ENCODE measurements at regions not wholly inside any gene's neighbourhood (a gene's known extent, or its start where the extent isn't known, plus 50 kb on each side); places are given as distances from the start of the nearest gene placed in this dataset.
"Not testable (repeated sequence)": the region's sequence is repeated elsewhere in the genome, so short reads cannot be mapped to it uniquely, and the experiment has no call there.

GRCh38 chr12:27164330-27165040 lies 79.6 kb upstream of the STK38L start:
- H3K36me3 ChIP-seq (replicated peaks in 1 of 2; ENCODE audit: control insufficient read depth in 1 of 2, insufficient read depth in 2 of 2, low read length in 2 of 2): no peaks in the 10 kb centered on the region
- intact Hi-C loops (cut with micrococcal nuclease; ENCODE audit: unreplicated experiment) (no loop called here), in situ Hi-C loops (cut with HindIII; ENCODE audit: extremely low pct_ligation_motif_present, low pct_unique_long_range_greater_than_20kb) (no loop called here)
- no peak for ATAC-seq
- H3K4me1 ChIP-seq (ENCODE audit: insufficient read depth, low read length): peaks cover 5% of the 10 kb centered on the region; the same call in 1 of the 2 replicates
- DNase-seq (ENCODE audit: low spot score): no peak
- 0% methylated on average over 2 of the region's 2 CpGs for WGBS (ENCODE audit: low lambda C conversion rate)
- H4K20me1 ChIP-seq (ENCODE audit: insufficient read depth, low read length): no peaks in the 10 kb centered on the region
- no peak overlapping the region for H3K4me2 ChIP-seq (ENCODE audit: low read depth, low read length)
- H2AFZ ChIP-seq (ENCODE audit: low read length): no peak overlapping the region
- peaks cover 0 to 3% of the 10 kb centered on the region in 2 experiments; a peak in 1 of 5 replicates for H3K27me3 ChIP-seq (ENCODE audit: control insufficient read depth in 1 of 2, insufficient read depth in 2 of 2, low read length in 2 of 2)
- no peaks in the 10 kb centered on the region for H3K9me3 ChIP-seq (ENCODE audit: low read length)
- no peak for TF ChIP-seq HHEX (CRISPR knock-in tag; IDR thresholded peaks at IDR 0.05)
- TF ChIP-seq GLMP (CRISPR knock-in tag; IDR thresholded peaks at IDR 0.05; ENCODE audit: borderline replicate concordance): no peak
- no peak for TF ChIP-seq KMT2A (CRISPR knock-in tag; IDR thresholded peaks at IDR 0.05)
- TF ChIP-seq SRSF9 (IDR thresholded peaks at IDR 0.05; ENCODE audit: borderline replicate concordance, insufficient read depth, low read depth, low read length, poor library complexity, severe bottlenecking): no peak
- no peak for TF ChIP-seq TIGD3 (CRISPR knock-in tag; IDR thresholded peaks at IDR 0.05; ENCODE audit: borderline replicate concordance)
- TF ChIP-seq ZNF441 (CRISPR knock-in tag; IDR thresholded peaks at IDR 0.05; ENCODE audit: borderline replicate concordance): no peak
- TF ChIP-seq ZNF230 (CRISPR knock-in tag; IDR thresholded peaks at IDR 0.05): no peak
- H3K79me2 ChIP-seq (ENCODE audit: insufficient read depth, low read length): no peaks in the 10 kb centered on the region
- FAIRE-seq: no peak
- no peak overlapping the region for H3K4me3 ChIP-seq (replicated peaks in 1 of 3; ENCODE audit: insufficient read depth in 1 of 3, low read depth in 2 of 3, low read length in 3 of 3)
- POLR2A ChIA-PET: no interaction called here
- no peak overlapping the region for H3K27ac ChIP-seq (ENCODE audit: extremely low read length, insufficient read depth, low read length)
- BruUV-seq (replicated peaks): no TSS peak
- no peak overlapping the region for H3K9ac ChIP-seq (ENCODE audit: insufficient read depth, low read depth, low read length)
- CTCF ChIA-PET (ENCODE audit: low intra/inter-chr PET ratio, low total read pairs): no interaction called here

- intact Hi-C loops (cut with micrococcal nuclease; ENCODE audit: unreplicated experiment); CTCF ChIA-PET (ENCODE audit: low intra/inter-chr PET ratio, low total read pairs); ATAC-seq; H3K9me3 ChIP-seq (ENCODE audit: low read length); in situ Hi-C loops (cut with HindIII; ENCODE audit: extremely low pct_ligation_motif_present, low pct_unique_long_range_greater_than_20kb); H3K27ac ChIP-seq (ENCODE audit: extremely low read length, insufficient read depth, low read length); POLR2A ChIA-PET; H3K4me2 ChIP-seq (ENCODE audit: low read depth, low read length); H2AFZ ChIP-seq (ENCODE audit: low read length); H3K27me3 ChIP-seq (ENCODE audit: control insufficient read depth in 1 of 2, insufficient read depth in 2 of 2, low read length in 2 of 2); BruUV-seq (replicated peaks); FAIRE-seq; H3K4me1 ChIP-seq (ENCODE audit: insufficient read depth, low read length); H3K4me3 ChIP-seq (replicated peaks in 1 of 3; ENCODE audit: insufficient read depth in 1 of 3, low read depth in 2 of 3, low read length in 3 of 3); DNase-seq (ENCODE audit: low spot score); H3K79me2 ChIP-seq (ENCODE audit: insufficient read depth, low read length); H4K20me1 ChIP-seq (ENCODE audit: insufficient read depth, low read length); H3K36me3 ChIP-seq (replicated peaks in 1 of 2; ENCODE audit: control insufficient read depth in 1 of 2, insufficient read depth in 2 of 2, low read length in 2 of 2); H3K9ac ChIP-seq (ENCODE audit: insufficient read depth, low read depth, low read length): not testable (repeated sequence)
- 0% methylated on average over 1 of the region's 1 CpG for WGBS (ENCODE audit: low lambda C conversion rate)
Measured at GRCh38 chr12:27165958-27166357, 78.1 kb upstream of the STK38L start.

GRCh38 chr12:27171494-27171893 lies 72.6 kb upstream of the STK38L start:
- H3K27me3 ChIP-seq (ENCODE audit: control insufficient read depth in 1 of 2, insufficient read depth in 2 of 2, low read length in 2 of 2); DNase-seq (ENCODE audit: low spot score); ATAC-seq; POLR2A ChIA-PET; H3K79me2 ChIP-seq (ENCODE audit: insufficient read depth, low read length); CTCF ChIA-PET (ENCODE audit: low intra/inter-chr PET ratio, low total read pairs); H3K9me3 ChIP-seq (ENCODE audit: low read length); H3K4me3 ChIP-seq (replicated peaks in 1 of 3; ENCODE audit: insufficient read depth in 1 of 3, low read depth in 2 of 3, low read length in 3 of 3); H3K4me2 ChIP-seq (ENCODE audit: low read depth, low read length); intact Hi-C loops (cut with micrococcal nuclease; ENCODE audit: unreplicated experiment); BruUV-seq (replicated peaks); in situ Hi-C loops (cut with HindIII; ENCODE audit: extremely low pct_ligation_motif_present, low pct_unique_long_range_greater_than_20kb); H3K36me3 ChIP-seq (replicated peaks in 1 of 2; ENCODE audit: control insufficient read depth in 1 of 2, insufficient read depth in 2 of 2, low read length in 2 of 2); H3K27ac ChIP-seq (ENCODE audit: extremely low read length, insufficient read depth, low read length); FAIRE-seq; H2AFZ ChIP-seq (ENCODE audit: low read length); H3K9ac ChIP-seq (ENCODE audit: insufficient read depth, low read depth, low read length); H3K4me1 ChIP-seq (ENCODE audit: insufficient read depth, low read length); H4K20me1 ChIP-seq (ENCODE audit: insufficient read depth, low read length): not testable (repeated sequence)
- WGBS (ENCODE audit: low lambda C conversion rate): 20% methylated on average over 1 of the region's 3 CpGs
